Neural progenitor cell (in vitro differentiated cells): ENCODE measurements at regions not wholly inside any gene's neighbourhood (a gene's known extent, or its start where the extent isn't known, plus 50 kb on each side); places are given as distances from the start of the nearest gene placed in this dataset.

Experiments used
- DNase-seq: peaks from one replicate; pipeline ENCODE4 v3.0.0-alpha.2; 2016; ENCODE audit warnings: low spot score
- H2AFZ ChIP-seq: fragments of 200-600 bp; sonication (generic); replicated peaks from 2 replicates; pipeline ENCODE4 v1.6.1; 2016; ENCODE audit warnings: antibody characterized with exemption
- H3F3A ChIP-seq: fragments of 200-600 bp; sonication (generic); 2 replicates; pipeline ENCODE4 v1.6.1; 2016; ENCODE audit warnings: antibody characterized with exemption, low read depth
- H3K27ac ChIP-seq: fragments of 200-600 bp; sonication (generic); 2 replicates; pipeline ENCODE4 v1.5.1; 2016; ENCODE audit warnings: mild to moderate bottlenecking
- H3K27me3 ChIP-seq: fragments of 200-600 bp; sonication (generic); 2 replicates; pipeline ENCODE4 v1.6.1; 2016; ENCODE audit warnings: mild to moderate bottlenecking, moderate library complexity
- H3K36me3 ChIP-seq: fragments of 200-600 bp; sonication (generic); 2 replicates; pipeline ENCODE4 v1.5.1; 2016
- H3K4me1 ChIP-seq: fragments of 200-600 bp; sonication (generic); 2 replicates; pipeline ENCODE4 v1.6.1; 2016; ENCODE audit warnings: mixed run types
- H3K4me2 ChIP-seq: fragments of 200-600 bp; sonication (generic); 2 replicates; pipeline ENCODE4 v1.6.1; 2016
- H3K4me3 ChIP-seq: fragments of 200-600 bp; sonication (generic); 2 replicates; pipeline ENCODE4 v1.5.1; 2016
- H3K79me2 ChIP-seq: fragments of 200-600 bp; sonication (generic); 2 replicates; pipeline ENCODE4 v1.6.1; 2016; ENCODE audit warnings: low read depth
- H3K9ac ChIP-seq: fragments of 200-600 bp; sonication (generic); 2 replicates; pipeline ENCODE4 v1.6.1; 2016
- H3K9me3 ChIP-seq: fragments of 200-600 bp; sonication (generic); 2 replicates; pipeline ENCODE4 v1.5.1; 2016; ENCODE audit warnings: low read depth
- H4K20me1 ChIP-seq: fragments of 200-600 bp; sonication (generic); 2 replicates; pipeline ENCODE4 v1.6.1; 2016; ENCODE audit warnings: low read depth
- H3K27ac Mint-ChIP-seq: 3 replicates; pipeline ENCODE4 v1.8.0; 2021; ENCODE audit warnings: mixed read lengths
- H3K27me3 Mint-ChIP-seq: 2 replicates; pipeline ENCODE4 v1.8.0; 2022; ENCODE audit warnings: low read depth, mild to moderate bottlenecking, inconsistent platforms, moderate library complexity, mixed read lengths; ENCODE audit not compliant: insufficient read depth
- H3K36me3 Mint-ChIP-seq: 3 replicates; pipeline ENCODE4 v1.8.0; 2021; ENCODE audit warnings: mixed read lengths
- H3K4me1 Mint-ChIP-seq: 3 replicates; pipeline ENCODE4 v1.8.0; 2021; ENCODE audit warnings: mixed read lengths
- H3K4me3 Mint-ChIP-seq: 3 replicates; pipeline ENCODE4 v1.8.0; 2021; ENCODE audit warnings: mild to moderate bottlenecking, moderate library complexity, mixed read lengths
- H3K9me3 Mint-ChIP-seq: 3 replicates; pipeline ENCODE4 v1.8.0; 2020; ENCODE audit warnings: mixed read lengths
- EZH2 ChIP-seq: fragments of 200-600 bp; sonication (generic); IDR thresholded peaks from 2 replicates; pipeline ENCODE4 v1.6.1; 2017; ENCODE audit warnings: antibody characterized with exemption, mild to moderate bottlenecking, moderate library complexity
- EZH2phosphoT487 ChIP-seq: fragments of 200-600 bp; sonication (generic); IDR thresholded peaks from 2 replicates; pipeline ENCODE4 v1.6.1; 2017; ENCODE audit warnings: antibody characterized with exemption
- TF ChIP-seq, protein P1 (sequence below): fragments of 200-600 bp; sonication (generic); IDR thresholded peaks from 2 replicates; pipeline ENCODE4 v1.5.1; 2017; ENCODE audit warnings: antibody characterized with exemption, mild to moderate bottlenecking

DNA sequence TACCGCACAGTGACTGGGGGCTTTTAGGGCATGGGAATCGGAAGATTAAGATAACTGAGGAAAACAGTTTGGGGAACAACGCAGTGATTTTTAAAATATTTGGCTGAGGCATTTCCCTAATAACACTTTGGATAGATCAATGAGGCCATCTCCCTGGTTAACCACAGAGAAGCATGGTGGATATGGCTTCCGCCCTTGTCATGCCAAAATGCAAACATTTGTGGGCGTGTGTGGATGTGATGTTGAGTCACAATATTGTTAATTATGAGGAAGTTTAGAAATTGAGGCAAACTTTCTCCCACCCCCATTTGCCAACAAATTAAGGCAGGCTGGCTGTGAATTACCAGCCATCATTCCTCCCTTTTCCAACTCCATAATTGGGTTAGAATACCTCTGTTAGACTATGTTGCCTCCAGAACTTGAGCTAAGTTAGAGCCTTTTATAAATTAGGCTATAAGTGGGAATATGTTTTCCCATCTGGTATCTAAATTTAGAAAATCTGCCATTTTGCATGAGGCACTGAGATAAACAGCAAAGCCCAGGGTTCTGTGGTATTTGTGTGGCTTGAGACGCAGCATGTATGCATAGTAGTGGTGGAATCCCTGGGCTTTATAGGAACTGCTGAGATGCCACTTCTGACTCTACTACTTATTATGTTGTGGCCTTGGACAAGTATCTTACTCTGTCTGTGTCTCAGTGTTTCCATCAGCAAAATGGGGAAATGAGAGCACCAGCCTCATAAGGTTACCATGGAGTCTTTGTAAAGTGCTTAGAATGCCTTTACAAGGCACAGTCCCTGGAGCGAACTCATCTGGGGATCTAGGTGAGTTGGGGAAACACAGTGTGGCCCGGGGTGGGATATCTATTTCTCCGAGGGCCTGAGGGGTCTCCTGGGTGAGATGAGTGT is 154.6 kb downstream of the C1orf94 start:
- no peaks in the 10 kb centered on the region for H3K9me3 Mint-ChIP-seq
- no peaks in the 10 kb centered on the region for H3K27me3 ChIP-seq
- H3K9me3 ChIP-seq, result no peaks in the 10 kb centered on the region
- H3K4me1 ChIP-seq, result peaks cover 12% of the 10 kb centered on the region
- H3K9ac ChIP-seq, result no peak overlapping the region
- H3F3A ChIP-seq, result no peaks in the 10 kb centered on the region
- H3K4me3 Mint-ChIP-seq, result no peak overlapping the region
- H3K27ac Mint-ChIP-seq, result no peak overlapping the region
- no peak for DNase-seq
- no peaks in the 10 kb centered on the region for H3K36me3 Mint-ChIP-seq
- H3K4me3 ChIP-seq, result no peak overlapping the region
- H3K79me2 ChIP-seq, result no peaks in the 10 kb centered on the region
- no peaks in the 10 kb centered on the region for H3K36me3 ChIP-seq
- H3K4me1 Mint-ChIP-seq, result peaks cover 13% of the 10 kb centered on the region
- no peaks in the 10 kb centered on the region for H4K20me1 ChIP-seq
- peaks cover 4% of the 10 kb centered on the region for H3K27me3 Mint-ChIP-seq
- no peak overlapping the region for H3K27ac ChIP-seq
- no peak overlapping the region for H2AFZ ChIP-seq
- no peak overlapping the region for H3K4me2 ChIP-seq
- TF ChIP-seq, protein P1, sequence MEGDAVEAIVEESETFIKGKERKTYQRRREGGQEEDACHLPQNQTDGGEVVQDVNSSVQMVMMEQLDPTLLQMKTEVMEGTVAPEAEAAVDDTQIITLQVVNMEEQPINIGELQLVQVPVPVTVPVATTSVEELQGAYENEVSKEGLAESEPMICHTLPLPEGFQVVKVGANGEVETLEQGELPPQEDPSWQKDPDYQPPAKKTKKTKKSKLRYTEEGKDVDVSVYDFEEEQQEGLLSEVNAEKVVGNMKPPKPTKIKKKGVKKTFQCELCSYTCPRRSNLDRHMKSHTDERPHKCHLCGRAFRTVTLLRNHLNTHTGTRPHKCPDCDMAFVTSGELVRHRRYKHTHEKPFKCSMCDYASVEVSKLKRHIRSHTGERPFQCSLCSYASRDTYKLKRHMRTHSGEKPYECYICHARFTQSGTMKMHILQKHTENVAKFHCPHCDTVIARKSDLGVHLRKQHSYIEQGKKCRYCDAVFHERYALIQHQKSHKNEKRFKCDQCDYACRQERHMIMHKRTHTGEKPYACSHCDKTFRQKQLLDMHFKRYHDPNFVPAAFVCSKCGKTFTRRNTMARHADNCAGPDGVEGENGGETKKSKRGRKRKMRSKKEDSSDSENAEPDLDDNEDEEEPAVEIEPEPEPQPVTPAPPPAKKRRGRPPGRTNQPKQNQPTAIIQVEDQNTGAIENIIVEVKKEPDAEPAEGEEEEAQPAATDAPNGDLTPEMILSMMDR, result no peak
- TF ChIP-seq EZH2phosphoT487 (no peak), EZH2 (no peak)

DNA sequence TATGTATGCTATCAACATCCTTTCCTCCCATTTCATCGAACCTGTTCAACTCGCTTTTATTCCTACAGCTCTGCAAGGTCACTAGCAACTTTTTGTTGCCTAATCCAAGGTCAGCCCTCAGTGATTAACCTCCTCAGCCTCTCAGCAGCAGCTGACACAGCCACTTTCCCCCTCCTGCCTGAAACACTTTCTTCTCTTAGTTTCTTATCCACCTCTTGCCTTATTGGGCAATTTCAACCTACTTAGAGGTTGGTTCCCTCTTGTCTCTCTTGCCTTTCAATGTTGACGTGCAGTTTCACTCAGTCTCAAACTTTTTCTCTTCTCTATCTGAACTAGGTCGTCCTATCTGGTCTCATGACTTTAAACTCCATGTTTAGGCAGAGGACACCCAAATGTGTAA is 156.3 kb downstream of the C1orf94 start:
- Histone ChIP-seq H3K27me3 (no peaks in the 10 kb centered on the region), H3K4me2 (no peak overlapping the region), H3K4me3 (no peak overlapping the region), H3K79me2 (no peaks in the 10 kb centered on the region), H3K9ac (no peak overlapping the region), H2AFZ (no peak overlapping the region), H3K36me3 (no peaks in the 10 kb centered on the region), H3F3A (no peaks in the 10 kb centered on the region), H3K4me1 (peaks cover 18% of the 10 kb centered on the region), H4K20me1 (no peaks in the 10 kb centered on the region), H3K9me3 (no peaks in the 10 kb centered on the region), H3K27ac (no peak overlapping the region)
- no peaks in the 10 kb centered on the region for H3K9me3 Mint-ChIP-seq
- DNase-seq, result no peak
- TF ChIP-seq, protein P1, result no peak
- TF ChIP-seq EZH2 (no peak), EZH2phosphoT487 (no peak)
- peaks cover 10% of the 10 kb centered on the region for H3K4me1 Mint-ChIP-seq
- H3K36me3 Mint-ChIP-seq, result no peaks in the 10 kb centered on the region
- H3K27me3 Mint-ChIP-seq, result peaks cover 2% of the 10 kb centered on the region
- H3K4me3 Mint-ChIP-seq, result no peak overlapping the region
- no peak overlapping the region for H3K27ac Mint-ChIP-seq

DNA sequence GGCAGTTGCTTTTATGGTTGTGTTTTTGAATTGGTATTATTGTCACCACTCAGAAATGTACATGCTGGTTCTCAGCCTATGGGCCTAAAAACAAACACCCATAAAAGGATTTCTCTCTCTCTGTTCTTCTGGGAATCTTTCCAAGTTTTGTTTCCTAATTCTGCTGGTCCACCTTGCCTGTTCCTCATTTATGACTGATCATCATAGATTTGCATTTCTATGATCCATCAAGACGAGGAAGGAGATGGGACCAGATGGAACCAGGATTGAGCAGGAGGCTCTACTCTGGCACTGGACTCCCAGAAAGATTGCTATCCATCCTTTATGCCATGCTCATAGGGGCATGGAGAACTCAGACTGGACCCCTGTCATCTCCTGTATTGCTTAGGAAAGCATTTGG is 162.2 kb downstream of the C1orf94 start:
- Histone ChIP-seq H3F3A (no peaks in the 10 kb centered on the region), H2AFZ (no peak overlapping the region), H3K27ac (no peak overlapping the region), H3K4me1 (peaks cover 11% of the 10 kb centered on the region), H3K9ac (no peak overlapping the region), H3K36me3 (no peaks in the 10 kb centered on the region), H4K20me1 (no peaks in the 10 kb centered on the region), H3K4me3 (no peak overlapping the region), H3K79me2 (no peaks in the 10 kb centered on the region), H3K4me2 (no peak overlapping the region), H3K27me3 (no peaks in the 10 kb centered on the region), H3K9me3 (no peaks in the 10 kb centered on the region)
- no peak for DNase-seq
- no peaks in the 10 kb centered on the region for H3K4me1 Mint-ChIP-seq
- peaks cover 4% of the 10 kb centered on the region for H3K27me3 Mint-ChIP-seq
- no peaks in the 10 kb centered on the region for H3K36me3 Mint-ChIP-seq
- TF ChIP-seq, protein P1, result no peak
- TF ChIP-seq EZH2phosphoT487, result no peak
- no peak for TF ChIP-seq EZH2
- no peak overlapping the region for H3K4me3 Mint-ChIP-seq
- no peak overlapping the region for H3K27ac Mint-ChIP-seq
- no peaks in the 10 kb centered on the region for H3K9me3 Mint-ChIP-seq
